ENCODE measurements at regions not wholly inside any gene's neighbourhood (a gene's known extent, or its start where the extent isn't known, plus 50 kb on each side); places are given as distances from the start of the nearest gene placed in this dataset.
A peak's percentile ranks its signal among the peaks of the same experiment; 100 is the strongest.

DNA sequence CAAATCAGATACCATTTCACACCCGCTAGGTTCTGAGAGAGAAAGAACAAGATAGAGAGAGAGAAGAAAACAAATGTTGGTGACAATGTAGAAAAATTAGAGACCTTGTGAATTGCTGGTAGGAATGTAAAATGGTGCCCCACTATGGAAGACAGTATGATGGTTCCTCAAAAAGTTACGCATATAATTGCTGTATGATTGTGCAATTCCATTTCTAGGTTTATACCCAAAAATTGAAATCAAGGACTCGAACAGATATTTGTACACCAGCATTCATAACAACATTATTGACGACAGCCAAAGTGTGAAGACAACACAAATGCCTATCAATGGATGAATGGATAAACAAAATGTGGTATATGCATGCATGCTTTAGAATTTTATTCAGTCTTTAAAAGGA lies 74.5 kb upstream of the MAP3K1 start:
- TF ChIP-seq EP300 (IDR thresholded peaks at IDR 0.05) (no peak), POLR2A (IDR thresholded peaks at IDR 0.05) (no peak), POLR2AphosphoS5 (IDR thresholded peaks at IDR 0.05) (no peak)
- TF ChIP-seq, protein P1, sequence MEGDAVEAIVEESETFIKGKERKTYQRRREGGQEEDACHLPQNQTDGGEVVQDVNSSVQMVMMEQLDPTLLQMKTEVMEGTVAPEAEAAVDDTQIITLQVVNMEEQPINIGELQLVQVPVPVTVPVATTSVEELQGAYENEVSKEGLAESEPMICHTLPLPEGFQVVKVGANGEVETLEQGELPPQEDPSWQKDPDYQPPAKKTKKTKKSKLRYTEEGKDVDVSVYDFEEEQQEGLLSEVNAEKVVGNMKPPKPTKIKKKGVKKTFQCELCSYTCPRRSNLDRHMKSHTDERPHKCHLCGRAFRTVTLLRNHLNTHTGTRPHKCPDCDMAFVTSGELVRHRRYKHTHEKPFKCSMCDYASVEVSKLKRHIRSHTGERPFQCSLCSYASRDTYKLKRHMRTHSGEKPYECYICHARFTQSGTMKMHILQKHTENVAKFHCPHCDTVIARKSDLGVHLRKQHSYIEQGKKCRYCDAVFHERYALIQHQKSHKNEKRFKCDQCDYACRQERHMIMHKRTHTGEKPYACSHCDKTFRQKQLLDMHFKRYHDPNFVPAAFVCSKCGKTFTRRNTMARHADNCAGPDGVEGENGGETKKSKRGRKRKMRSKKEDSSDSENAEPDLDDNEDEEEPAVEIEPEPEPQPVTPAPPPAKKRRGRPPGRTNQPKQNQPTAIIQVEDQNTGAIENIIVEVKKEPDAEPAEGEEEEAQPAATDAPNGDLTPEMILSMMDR (IDR thresholded peaks at IDR 0.05) = no peak
- Histone ChIP-seq H3K4me1 (peaks cover 0 to 4% (median 0%) of the 10 kb centered on the region in 4 donors), H3K27ac (no peak overlapping the region), H3K9me3 (no peaks in the 10 kb centered on the region), H3K27me3 (no peaks in the 10 kb centered on the region), H3K4me3 (no peak overlapping the region), H3K36me3 (no peaks in the 10 kb centered on the region)
- intact Hi-C loops (cut with DNase I; ENCODE audit: low total_unique reads) = no loop called here
- 93 to 99% (median 96%) methylated on average over 4 of the region's 4 CpGs for WGBS, 5 donors
- DNase-seq = no peak

DNA sequence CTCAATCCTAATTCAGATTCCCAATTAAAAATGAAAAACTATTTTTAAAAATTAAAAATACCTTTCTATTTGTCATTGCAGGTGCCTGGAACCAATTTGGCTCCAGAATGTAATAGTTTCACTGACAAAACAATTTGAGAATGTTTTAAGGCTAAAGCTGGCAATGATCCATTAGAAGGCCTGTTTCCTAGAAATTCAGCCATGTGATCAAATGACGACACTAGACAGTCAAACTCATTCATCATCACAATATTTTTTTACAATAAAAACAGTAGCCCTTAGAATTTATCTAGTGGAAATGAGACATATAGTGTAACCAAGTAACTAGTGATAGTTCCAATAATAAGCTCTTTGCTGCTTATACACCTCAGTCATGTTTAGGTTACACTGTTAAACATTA lies 75.4 kb upstream of the MAP3K1 start:
- 52 to 82% (median 68%) methylated on average over 1 of the region's 1 CpG for WGBS, 5 donors
- peaks cover 0 to 4% (median 0%) of the 10 kb centered on the region in 4 donors for H3K4me1 ChIP-seq
- intact Hi-C loops (cut with DNase I; ENCODE audit: low total_unique reads) = no loop called here

DNA sequence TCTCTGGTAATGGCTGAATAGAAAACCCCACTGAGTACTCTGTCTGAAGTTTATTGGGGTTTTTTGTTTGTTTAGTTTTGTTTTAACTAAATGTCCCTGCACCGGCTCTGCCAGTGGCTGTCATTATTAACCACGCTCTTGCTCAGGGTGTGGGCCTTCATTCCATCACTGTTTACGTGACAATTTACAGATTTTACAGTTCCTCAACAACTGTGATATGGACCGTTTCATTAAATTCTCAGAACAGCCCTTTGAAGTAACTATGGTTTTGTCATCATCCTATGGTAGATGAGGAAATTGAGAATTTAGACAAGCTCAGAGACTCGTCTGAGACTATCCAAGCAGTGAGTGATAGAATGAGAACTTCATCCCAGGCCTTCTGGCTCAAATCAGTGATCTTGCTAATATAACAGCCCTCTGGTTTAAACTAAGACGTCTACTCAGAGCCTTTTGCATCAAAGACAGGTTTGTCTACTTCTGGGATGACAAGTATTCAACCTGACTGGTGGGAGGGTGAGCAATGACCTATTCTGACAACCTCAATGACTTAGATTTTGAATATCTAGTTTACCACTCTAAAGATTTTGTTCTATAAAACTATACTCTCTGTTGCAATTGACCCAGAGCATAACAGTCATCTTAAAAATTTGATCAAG lies 77.3 kb upstream of the MAP3K1 start:
- no peak for DNase-seq
- Histone ChIP-seq H3K27ac (no peak overlapping the region), H3K36me3 (no peaks in the 10 kb centered on the region), H3K4me3 (no peak overlapping the region), H3K9me3 (no peaks in the 10 kb centered on the region), H3K4me1 (peaks cover 0 to 21% (median 4%) of the 10 kb centered on the region in 4 donors), H3K27me3 (no peaks in the 10 kb centered on the region)
- 65 to 78% (median 72%) methylated on average over 6 of the region's 6 CpGs for WGBS, 5 donors
- intact Hi-C loops (cut with DNase I; ENCODE audit: low total_unique reads) = no loop called here
- TF ChIP-seq, protein P1 (IDR thresholded peaks at IDR 0.05) = no peak
- TF ChIP-seq POLR2A (IDR thresholded peaks at IDR 0.05) = no peak

More for the DNA sequence above, 75.4 kb upstream of the MAP3K1 start:
- Histone ChIP-seq H3K27ac (no peak overlapping the region), H3K9me3 (no peaks in the 10 kb centered on the region), H3K36me3 (no peaks in the 10 kb centered on the region), H3K27me3 (no peaks in the 10 kb centered on the region), H3K4me3 (no peak overlapping the region)
- TF ChIP-seq EP300 (IDR thresholded peaks at IDR 0.05) (no peak), POLR2A (IDR thresholded peaks at IDR 0.05) (no peak), POLR2AphosphoS5 (IDR thresholded peaks at IDR 0.05) (no peak)
- TF ChIP-seq, protein P1 (IDR thresholded peaks at IDR 0.05) = no peak
- DNase-seq = no peak

DNA sequence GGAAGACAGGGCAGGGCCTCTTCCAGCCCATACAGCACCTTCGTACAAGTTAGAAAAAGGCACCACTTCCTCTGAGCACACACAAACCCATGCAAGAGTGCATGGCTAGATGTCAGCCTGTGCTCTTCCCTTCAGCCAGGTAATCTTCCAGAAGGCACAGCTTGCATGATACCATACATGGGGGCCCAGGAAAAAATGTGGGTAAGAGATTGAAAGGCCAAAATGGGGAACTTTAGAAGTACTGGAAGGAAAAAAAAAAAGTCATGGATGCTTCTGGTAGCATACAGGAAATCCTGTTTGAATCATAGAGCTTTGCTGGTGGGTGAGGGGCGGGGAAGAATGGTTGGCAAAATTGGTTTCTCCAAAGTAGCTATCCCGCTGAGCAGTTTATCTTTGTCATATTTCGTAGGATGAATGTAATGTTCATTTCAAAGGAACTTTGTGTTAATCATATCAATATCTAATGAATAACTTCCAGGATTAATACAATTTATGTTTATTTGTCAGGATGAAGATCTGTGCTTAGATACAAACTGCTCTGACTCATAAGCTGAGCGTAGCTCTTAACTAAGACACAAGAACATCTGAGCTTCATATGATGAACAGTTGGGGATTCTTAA lies 78.2 kb upstream of the MAP3K1 start:
- intact Hi-C loops (cut with DNase I; ENCODE audit: low total_unique reads) = no loop called here
- Histone ChIP-seq H3K36me3 (no peaks in the 10 kb centered on the region), H3K27me3 (no peaks in the 10 kb centered on the region), H3K27ac (peak overlapping the region in 1 of 5 donors; percentile 46), H3K4me3 (no peak overlapping the region), H3K4me1 (peaks cover 0 to 21% (median 4%) of the 10 kb centered on the region in 4 donors), H3K9me3 (no peaks in the 10 kb centered on the region)
- TF ChIP-seq POLR2AphosphoS5 (IDR thresholded peaks at IDR 0.05) = no peak
- WGBS, 5 donors = 70 to 88% (median 80%) methylated on average over 5 of the region's 5 CpGs
- no peak for DNase-seq

Data from stomach (tissue), 8 donors.